Memory B cell (primary cell): ENCODE measurements at regions not wholly inside any gene's neighbourhood (a gene's known extent, or its start where the extent isn't known, plus 50 kb on each side); places are given as distances from the start of the nearest gene placed in this dataset.

Experiments
- ATAC-seq: fragments of 150-1000 bp; cut with Tn5 transposase; 2 replicates; pipeline ENCODE4 v1.10.0; 2021; ENCODE audit warnings: low read depth, mild to moderate bottlenecking, moderate library complexity
- DNase-seq, 2 donors: peaks; one replicate each; pipeline ENCODE4 v3.0.0; 2022; ENCODE audit warnings: low spot score in 2 of 2
- H3K27ac Mint-ChIP-seq: one replicate; pipeline ENCODE4 v1.8.0; 2022; ENCODE audit warnings: mild to moderate bottlenecking, moderate library complexity, mixed read lengths
- H3K27me3 Mint-ChIP-seq: one replicate; pipeline ENCODE4 v1.8.0; 2022; ENCODE audit warnings: mixed read lengths
- H3K36me3 Mint-ChIP-seq: one replicate; pipeline ENCODE4 v1.8.0; 2022; ENCODE audit warnings: mild to moderate bottlenecking, mixed read lengths
- H3K4me1 Mint-ChIP-seq: one replicate; pipeline ENCODE4 v1.8.0; 2022; ENCODE audit warnings: mixed read lengths
- H3K4me3 Mint-ChIP-seq: one replicate; pipeline ENCODE4 v1.8.0; 2022; ENCODE audit warnings: mild to moderate bottlenecking, moderate library complexity, mixed read lengths
- H3K9me3 Mint-ChIP-seq: one replicate; pipeline ENCODE4 v1.8.0; 2022; ENCODE audit warnings: mixed read lengths

- no peaks in the 10 kb centered on the region for H3K4me1 Mint-ChIP-seq
Measured at GRCh38 chr3:81980596-81981494, 219.4 kb upstream of the GBE1 start.

GRCh38 chr3:81974751-81975150 is 213.3 kb upstream of the GBE1 start:
- Mint-ChIP-seq H3K9me3 (no peaks in the 10 kb centered on the region), H3K27ac (no peak overlapping the region), H3K4me1 (no peaks in the 10 kb centered on the region), H3K36me3 (no peaks in the 10 kb centered on the region), H3K27me3 (no peaks in the 10 kb centered on the region), H3K4me3 (no peak overlapping the region)
- DNase-seq = no peak
- no peak for ATAC-seq

More at GRCh38 chr3:81980596-81981494, 219.4 kb upstream of the GBE1 start:
- Mint-ChIP-seq H3K27me3 (no peaks in the 10 kb centered on the region), H3K27ac (no peak overlapping the region), H3K9me3 (no peaks in the 10 kb centered on the region), H3K36me3 (no peaks in the 10 kb centered on the region), H3K4me3 (no peak overlapping the region)
- no peak for ATAC-seq
- DNase-seq = no peak

DNA sequence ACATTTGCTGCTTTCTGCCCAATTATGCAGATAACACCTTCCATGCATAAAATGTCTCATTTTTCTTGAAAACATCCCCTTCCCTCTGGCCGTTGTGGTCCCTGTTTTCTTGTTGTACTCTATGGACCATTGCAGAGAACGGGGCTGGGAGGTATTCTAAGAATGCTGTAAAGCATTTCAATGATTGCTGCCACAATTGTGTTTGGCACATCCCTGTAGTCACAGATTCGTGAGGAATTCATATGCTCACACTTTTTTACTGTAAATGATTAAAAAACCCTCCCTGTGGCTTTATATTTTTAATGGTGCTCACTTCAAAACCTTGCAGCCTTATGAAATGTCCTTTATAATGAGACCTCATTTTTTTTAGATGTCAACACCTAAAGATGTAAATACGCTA is 207.2 kb upstream of the GBE1 start:
- Mint-ChIP-seq H3K9me3 (no peaks in the 10 kb centered on the region), H3K4me3 (no peak overlapping the region), H3K27ac (no peak overlapping the region), H3K27me3 (peaks cover 1% of the 10 kb centered on the region), H3K36me3 (no peaks in the 10 kb centered on the region), H3K4me1 (no peaks in the 10 kb centered on the region)
- ATAC-seq (no peak), DNase-seq (no peak)

DNA sequence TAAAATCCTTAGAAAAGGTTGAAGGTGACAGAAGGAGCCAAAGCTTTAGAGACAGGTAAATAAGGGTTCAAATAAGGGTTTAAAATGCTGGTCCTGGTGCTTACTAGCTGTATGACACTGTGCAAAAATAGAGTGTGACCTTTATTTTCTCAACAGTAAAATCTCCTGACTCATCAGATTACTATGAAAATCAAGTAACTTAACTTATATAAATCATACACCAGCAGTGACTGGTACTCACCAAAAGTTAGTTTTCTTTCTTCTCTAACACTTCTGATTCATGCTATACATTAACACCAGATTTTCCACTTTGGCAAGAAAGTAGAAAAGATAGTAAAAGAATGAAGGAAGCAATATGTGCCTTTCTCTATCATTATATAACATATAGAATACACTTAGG is 205.9 kb upstream of the GBE1 start:
- no peak for ATAC-seq
- Mint-ChIP-seq H3K27ac (no peak overlapping the region), H3K4me3 (no peak overlapping the region), H3K4me1 (no peaks in the 10 kb centered on the region), H3K27me3 (peaks cover 1% of the 10 kb centered on the region), H3K9me3 (no peaks in the 10 kb centered on the region), H3K36me3 (no peaks in the 10 kb centered on the region)
- no peak for DNase-seq

DNA sequence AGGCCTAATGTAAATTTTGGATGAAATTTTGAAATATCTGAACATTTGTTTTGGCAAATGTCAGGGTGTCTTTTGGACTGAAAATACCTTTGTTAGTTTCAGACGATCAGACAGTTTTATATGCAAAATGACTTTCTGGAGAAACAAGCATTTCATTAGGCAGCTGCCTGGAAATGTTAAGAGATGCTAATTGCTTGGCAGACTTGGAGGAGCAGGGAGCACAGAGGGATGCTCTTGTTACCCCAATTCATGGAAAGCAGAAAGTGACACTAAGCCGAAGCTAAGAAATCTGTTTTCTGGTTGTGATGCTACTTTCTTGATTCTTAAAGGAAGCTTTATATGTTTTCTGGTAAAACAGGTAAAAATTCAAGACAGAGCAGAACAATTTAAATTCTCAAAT is 204.3 kb upstream of the GBE1 start:
- DNase-seq = no peak
- no peak for ATAC-seq
- H3K4me1 Mint-ChIP-seq = no peaks in the 10 kb centered on the region
- H3K4me3 Mint-ChIP-seq = no peak overlapping the region
- no peaks in the 10 kb centered on the region for H3K36me3 Mint-ChIP-seq
- peaks cover 1% of the 10 kb centered on the region for H3K27me3 Mint-ChIP-seq
- H3K9me3 Mint-ChIP-seq = no peaks in the 10 kb centered on the region
- no peak overlapping the region for H3K27ac Mint-ChIP-seq

GRCh38 chr3:81962396-81962795 is 201.0 kb upstream of the GBE1 start:
- Mint-ChIP-seq H3K27me3 (peaks cover 1% of the 10 kb centered on the region), H3K4me1 (no peaks in the 10 kb centered on the region), H3K9me3 (peaks cover 4% of the 10 kb centered on the region), H3K36me3 (no peaks in the 10 kb centered on the region), H3K4me3 (no peak overlapping the region), H3K27ac (no peak overlapping the region)
- no peak for DNase-seq
- no peak for ATAC-seq

DNA sequence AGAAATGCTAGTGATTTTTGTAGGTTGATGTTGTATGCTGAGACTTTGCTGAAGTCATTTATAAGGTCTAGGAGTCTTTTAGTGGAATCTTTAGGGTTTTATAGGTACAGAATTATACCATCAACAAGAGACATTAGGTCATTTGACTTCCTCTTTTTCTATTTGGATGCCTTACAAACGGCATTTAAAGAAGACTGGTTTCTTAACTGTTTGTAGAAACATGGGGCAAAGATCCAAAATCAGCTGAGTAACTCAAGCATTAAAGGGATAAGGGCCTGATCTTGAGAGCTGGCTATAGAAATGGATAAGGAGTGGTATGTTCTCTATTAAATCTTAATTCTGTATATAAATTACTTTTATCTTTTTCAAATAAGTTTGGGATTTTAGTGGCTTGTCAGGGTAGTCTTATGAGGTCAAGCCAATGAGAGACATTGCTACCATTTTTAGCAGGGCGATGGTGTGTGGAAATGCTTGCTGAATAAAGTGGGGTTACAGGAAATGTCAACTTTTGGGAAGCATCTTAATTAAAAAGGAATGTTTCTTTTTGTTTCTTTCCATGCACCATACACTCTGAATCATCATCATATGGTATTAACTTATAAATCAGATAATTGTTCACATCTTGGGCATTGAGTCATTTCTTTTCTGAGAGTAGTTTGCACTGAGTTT is 197.7 kb upstream of the GBE1 start:
- H3K9me3 Mint-ChIP-seq = peaks cover 7% of the 10 kb centered on the region

DNA sequence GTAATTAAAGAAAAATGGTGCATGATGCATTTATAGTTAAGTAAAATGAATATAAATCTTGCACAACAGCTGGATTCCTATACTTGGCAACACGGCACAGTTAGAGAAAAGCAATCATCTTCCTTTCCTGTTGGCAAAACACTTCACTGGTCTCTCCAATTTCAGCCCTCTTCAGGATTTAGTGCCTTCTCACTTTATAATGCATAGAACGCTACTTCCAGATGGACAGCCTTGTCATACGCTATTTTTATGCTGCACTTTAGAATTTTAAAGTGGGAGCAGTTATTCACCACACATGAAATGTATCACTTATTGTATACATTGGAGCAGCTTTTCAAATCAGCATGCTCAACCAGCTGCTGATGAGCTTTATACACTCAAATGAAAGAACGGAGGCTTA is 194.4 kb upstream of the GBE1 start:
- DNase-seq (no peak), ATAC-seq (no peak)
- Mint-ChIP-seq H3K27me3 (no peaks in the 10 kb centered on the region), H3K36me3 (no peaks in the 10 kb centered on the region), H3K9me3 (peaks cover 7% of the 10 kb centered on the region), H3K4me1 (no peaks in the 10 kb centered on the region), H3K27ac (no peak overlapping the region), H3K4me3 (no peak overlapping the region)

More for the DNA sequence above, 197.7 kb upstream of the GBE1 start:
- peaks cover under 1% of the 10 kb centered on the region for H3K27me3 Mint-ChIP-seq
- H3K27ac Mint-ChIP-seq = no peak overlapping the region
- H3K4me3 Mint-ChIP-seq = no peak overlapping the region
- no peaks in the 10 kb centered on the region for H3K36me3 Mint-ChIP-seq
- ATAC-seq (no peak), DNase-seq (no peak)
- H3K4me1 Mint-ChIP-seq = no peaks in the 10 kb centered on the region

DNA sequence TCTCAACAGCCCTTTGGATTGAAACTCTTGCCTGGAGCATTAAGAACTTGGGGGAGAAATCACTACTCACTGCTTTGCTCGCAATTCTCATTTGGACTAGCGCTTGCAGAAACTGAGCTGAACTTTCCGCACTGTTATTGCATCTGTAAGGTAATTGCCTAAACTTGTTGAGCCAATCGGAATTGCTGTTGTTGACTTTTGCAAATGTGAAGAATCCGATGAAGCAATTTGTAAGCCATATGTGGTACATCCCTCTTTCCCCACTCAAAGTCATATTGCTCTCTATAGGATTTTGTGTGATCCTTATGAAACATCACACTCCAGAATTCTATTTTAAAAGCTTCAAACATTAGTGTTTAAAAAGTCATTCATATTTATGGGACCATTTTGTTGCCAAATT is 191.7 kb upstream of the GBE1 start:
- no peak for DNase-seq
- Mint-ChIP-seq H3K36me3 (no peaks in the 10 kb centered on the region), H3K27me3 (no peaks in the 10 kb centered on the region), H3K9me3 (peaks cover 6% of the 10 kb centered on the region), H3K27ac (no peak overlapping the region), H3K4me3 (no peak overlapping the region), H3K4me1 (no peaks in the 10 kb centered on the region)
- no peak for ATAC-seq

GRCh38 chr3:81952141-81952540 is 190.7 kb upstream of the GBE1 start:
- Mint-ChIP-seq H3K9me3 (peaks cover 3% of the 10 kb centered on the region), H3K4me1 (no peaks in the 10 kb centered on the region)

GRCh38 chr3:81951636-81952035 is 190.2 kb upstream of the GBE1 start:
- DNase-seq = no peak
- no peak for ATAC-seq
- H3K27ac Mint-ChIP-seq = no peak overlapping the region
- H3K4me3 Mint-ChIP-seq = no peak overlapping the region
- H3K36me3 Mint-ChIP-seq = no peaks in the 10 kb centered on the region
- H3K27me3 Mint-ChIP-seq = no peaks in the 10 kb centered on the region
- H3K9me3 Mint-ChIP-seq = peaks cover 3% of the 10 kb centered on the region
- no peaks in the 10 kb centered on the region for H3K4me1 Mint-ChIP-seq

More at GRCh38 chr3:81952141-81952540, 190.7 kb upstream of the GBE1 start:
- H3K4me3 Mint-ChIP-seq = no peak overlapping the region
- DNase-seq (no peak), ATAC-seq (no peak)
- H3K27ac Mint-ChIP-seq = no peak overlapping the region
- no peaks in the 10 kb centered on the region for H3K27me3 Mint-ChIP-seq
- no peaks in the 10 kb centered on the region for H3K36me3 Mint-ChIP-seq

DNA sequence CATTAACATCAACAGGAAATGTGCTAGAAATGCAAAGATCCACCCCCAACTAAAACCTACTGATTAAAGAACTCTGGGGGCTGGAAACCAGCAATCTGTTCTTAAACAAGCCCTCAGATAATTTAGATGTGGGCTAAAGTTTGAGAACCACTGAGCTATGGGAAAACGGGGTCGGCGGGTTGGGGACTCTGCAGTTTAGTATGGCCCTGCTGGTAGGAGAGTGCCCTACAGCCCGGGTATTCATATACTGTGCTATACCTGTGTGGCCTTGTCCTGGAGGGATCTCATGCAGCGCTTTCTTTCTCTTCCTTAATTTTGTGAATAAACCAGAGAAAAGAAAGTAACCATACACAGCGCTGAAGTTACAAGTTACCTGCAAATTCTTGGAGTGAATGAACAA is 189.7 kb upstream of the GBE1 start:
- DNase-seq = no peak
- H3K4me3 Mint-ChIP-seq = no peak overlapping the region
- H3K27me3 Mint-ChIP-seq = no peaks in the 10 kb centered on the region
- H3K9me3 Mint-ChIP-seq = peaks cover under 1% of the 10 kb centered on the region
- H3K27ac Mint-ChIP-seq = no peak overlapping the region
- H3K36me3 Mint-ChIP-seq = no peaks in the 10 kb centered on the region
- no peak for ATAC-seq
- H3K4me1 Mint-ChIP-seq = no peaks in the 10 kb centered on the region

DNA sequence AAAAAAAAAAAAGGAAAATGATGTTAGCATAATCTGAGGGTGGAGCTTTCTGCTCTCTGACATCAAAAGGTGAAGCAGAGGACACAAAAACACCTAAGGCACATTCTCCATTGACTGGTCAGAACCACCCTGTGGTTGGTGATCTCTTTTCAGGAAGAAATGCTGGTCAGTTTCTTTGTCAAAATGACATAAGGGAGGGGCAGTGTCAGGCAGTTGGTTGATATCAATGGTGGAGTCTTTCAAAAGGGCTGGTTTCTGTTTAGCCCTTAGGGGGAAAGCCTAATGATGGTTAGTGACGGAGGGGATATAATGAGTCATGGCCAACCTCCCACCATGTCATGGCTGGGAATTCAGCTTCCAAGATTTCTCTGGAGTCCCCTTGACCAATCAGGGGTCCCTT is 185.9 kb upstream of the GBE1 start:
- Mint-ChIP-seq H3K27me3 (no peaks in the 10 kb centered on the region), H3K36me3 (no peaks in the 10 kb centered on the region), H3K4me1 (no peaks in the 10 kb centered on the region), H3K27ac (no peak overlapping the region), H3K9me3 (peaks cover 12% of the 10 kb centered on the region), H3K4me3 (no peak overlapping the region)
- ATAC-seq (no peak), DNase-seq (no peak)

DNA sequence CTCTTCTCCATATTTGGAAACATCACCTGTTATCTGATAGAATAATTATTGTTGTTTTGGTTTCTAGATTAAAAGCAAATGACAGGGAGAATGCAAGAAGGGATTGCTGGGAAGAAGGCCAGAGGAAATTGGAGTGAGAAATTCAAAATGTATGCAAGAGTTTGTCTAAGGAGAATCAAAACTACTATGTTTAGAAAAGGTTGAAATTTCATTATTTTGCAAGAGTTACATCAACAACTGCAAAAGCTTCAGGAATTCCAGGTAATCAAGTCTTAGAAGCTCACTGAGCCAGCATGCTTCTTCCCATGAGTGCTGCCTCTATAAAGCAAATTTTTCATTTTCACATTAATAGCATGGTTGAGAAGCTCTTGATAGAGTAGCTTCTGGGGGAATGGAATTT is 177.2 kb upstream of the GBE1 start:
- no peak for ATAC-seq
- H3K36me3 Mint-ChIP-seq = no peaks in the 10 kb centered on the region
- no peak overlapping the region for H3K4me3 Mint-ChIP-seq
- no peak for DNase-seq
- H3K4me1 Mint-ChIP-seq = no peaks in the 10 kb centered on the region
- no peaks in the 10 kb centered on the region for H3K27me3 Mint-ChIP-seq
- H3K9me3 Mint-ChIP-seq = peaks cover 6% of the 10 kb centered on the region
- H3K27ac Mint-ChIP-seq = no peak overlapping the region
